PFSK-1 (cell line): ENCODE measurements at regions not wholly inside any gene's neighbourhood (a gene's known extent, or its start where the extent isn't known, plus 50 kb on each side); places are given as distances from the start of the nearest gene placed in this dataset.

Experiments used
- FOXP2 ChIP-seq: optimal IDR thresholded peaks from 2 replicates; pipeline ENCODE3; 2011; ENCODE audit warnings: borderline replicate concordance, control low read depth, inconsistent platforms; ENCODE audit not compliant: insufficient read depth; ENCODE audit errors: extremely low read length, extremely low read depth
- POLR2AphosphoS5 ChIP-seq: IDR thresholded peaks from 2 replicates; pipeline ENCODE4 v1.6.1; 2012; ENCODE audit warnings: low read depth, mild to moderate bottlenecking, control low read depth, low read length, moderate library complexity
- SIN3A ChIP-seq: IDR thresholded peaks from 2 replicates; pipeline ENCODE4 v1.6.1; 2012; ENCODE audit warnings: mild to moderate bottlenecking, low read length, moderate library complexity, borderline replicate concordance; ENCODE audit not compliant: insufficient read depth
- TAF1 ChIP-seq: IDR thresholded peaks from 2 replicates; pipeline ENCODE4 v1.6.1; 2012; ENCODE audit warnings: low read length, control low read depth, borderline replicate concordance; ENCODE audit not compliant: insufficient read depth
- TF ChIP-seq, protein P1 (sequence below), 2 experiments: IDR thresholded peaks; 2 replicates each; pipeline versions ENCODE4 v1.6.1 to v1.8.0; 2011 to 2012; ENCODE audit warnings: low read depth in 2 of 2, low read length in 2 of 2, control low read depth in 1 of 2, inconsistent platforms in 1 of 2, mild to moderate bottlenecking in 1 of 2, moderate library complexity in 1 of 2; ENCODE audit not compliant: insufficient read depth in 1 of 2

DNA sequence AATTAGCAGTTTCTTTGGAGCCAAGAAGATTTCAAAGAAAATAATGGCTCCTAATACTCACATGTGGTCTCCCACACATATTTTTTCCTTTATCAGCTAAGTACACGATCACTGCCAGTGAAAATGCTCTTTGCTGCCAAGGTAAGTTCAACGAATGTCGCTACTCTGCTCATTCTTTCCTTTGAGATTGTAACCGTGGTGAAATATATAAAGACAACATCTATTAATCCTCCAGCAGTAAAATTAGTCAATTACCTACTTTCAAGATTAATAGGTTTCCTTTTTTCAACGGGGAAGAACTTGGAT lies 672.2 kb downstream of the GATA3 start:
- TF ChIP-seq, protein P1, sequence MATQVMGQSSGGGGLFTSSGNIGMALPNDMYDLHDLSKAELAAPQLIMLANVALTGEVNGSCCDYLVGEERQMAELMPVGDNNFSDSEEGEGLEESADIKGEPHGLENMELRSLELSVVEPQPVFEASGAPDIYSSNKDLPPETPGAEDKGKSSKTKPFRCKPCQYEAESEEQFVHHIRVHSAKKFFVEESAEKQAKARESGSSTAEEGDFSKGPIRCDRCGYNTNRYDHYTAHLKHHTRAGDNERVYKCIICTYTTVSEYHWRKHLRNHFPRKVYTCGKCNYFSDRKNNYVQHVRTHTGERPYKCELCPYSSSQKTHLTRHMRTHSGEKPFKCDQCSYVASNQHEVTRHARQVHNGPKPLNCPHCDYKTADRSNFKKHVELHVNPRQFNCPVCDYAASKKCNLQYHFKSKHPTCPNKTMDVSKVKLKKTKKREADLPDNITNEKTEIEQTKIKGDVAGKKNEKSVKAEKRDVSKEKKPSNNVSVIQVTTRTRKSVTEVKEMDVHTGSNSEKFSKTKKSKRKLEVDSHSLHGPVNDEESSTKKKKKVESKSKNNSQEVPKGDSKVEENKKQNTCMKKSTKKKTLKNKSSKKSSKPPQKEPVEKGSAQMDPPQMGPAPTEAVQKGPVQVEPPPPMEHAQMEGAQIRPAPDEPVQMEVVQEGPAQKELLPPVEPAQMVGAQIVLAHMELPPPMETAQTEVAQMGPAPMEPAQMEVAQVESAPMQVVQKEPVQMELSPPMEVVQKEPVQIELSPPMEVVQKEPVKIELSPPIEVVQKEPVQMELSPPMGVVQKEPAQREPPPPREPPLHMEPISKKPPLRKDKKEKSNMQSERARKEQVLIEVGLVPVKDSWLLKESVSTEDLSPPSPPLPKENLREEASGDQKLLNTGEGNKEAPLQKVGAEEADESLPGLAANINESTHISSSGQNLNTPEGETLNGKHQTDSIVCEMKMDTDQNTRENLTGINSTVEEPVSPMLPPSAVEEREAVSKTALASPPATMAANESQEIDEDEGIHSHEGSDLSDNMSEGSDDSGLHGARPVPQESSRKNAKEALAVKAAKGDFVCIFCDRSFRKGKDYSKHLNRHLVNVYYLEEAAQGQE (IDR thresholded peaks at IDR 0.05; ENCODE audit: insufficient read depth in 1 of 2, low read depth in 2 of 2, low read length in 2 of 2), result no peak
- TF ChIP-seq TAF1 (no peak), FOXP2 (no peak), SIN3A (no peak), POLR2AphosphoS5 (no peak)

DNA sequence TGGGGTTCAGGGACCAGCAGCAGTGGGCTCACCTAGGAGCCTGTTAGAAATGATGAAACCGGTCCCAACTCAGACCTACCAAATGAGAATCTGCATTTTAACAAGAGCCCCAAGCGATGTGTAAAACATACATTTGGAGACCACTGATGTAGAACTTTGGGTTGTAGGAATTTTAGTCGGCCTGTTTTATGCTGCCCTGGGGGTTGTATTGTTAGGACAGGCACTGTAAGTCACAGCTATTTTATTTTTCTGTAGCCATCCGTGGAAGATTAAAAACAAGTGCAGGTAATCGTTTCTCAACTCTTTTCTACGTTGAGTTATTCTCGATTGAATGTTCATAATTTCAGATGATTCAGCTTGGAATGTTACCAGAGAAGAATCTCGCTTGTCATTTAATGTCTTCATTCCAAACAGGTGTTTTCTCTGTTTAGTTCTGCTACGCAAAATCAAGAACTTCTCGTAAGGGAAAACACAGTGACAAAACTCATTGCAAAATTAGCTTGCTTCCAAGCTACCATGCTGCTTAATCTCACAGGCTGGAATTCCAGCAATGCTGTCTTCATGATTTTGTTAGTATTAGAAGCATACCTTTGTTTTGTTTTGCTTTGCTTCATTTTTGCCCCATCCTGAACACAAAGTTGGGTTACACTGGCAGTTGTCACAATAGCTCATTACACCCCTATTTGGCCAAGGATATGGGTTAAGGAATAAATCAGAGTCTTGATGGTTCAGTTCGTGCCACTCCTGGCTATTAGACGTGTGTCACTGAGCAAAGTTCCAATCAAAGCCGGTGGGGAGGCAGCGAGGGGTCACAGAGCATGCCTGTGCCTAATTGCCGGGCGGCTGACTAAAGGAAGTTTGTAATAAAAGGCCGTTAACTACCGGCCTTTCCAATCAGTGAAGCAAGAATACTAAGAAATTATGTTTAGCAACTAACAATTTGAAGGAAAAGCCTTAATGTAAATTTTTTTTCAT lies 676.9 kb downstream of the GATA3 start:
- TF ChIP-seq POLR2AphosphoS5, result no peak
- TF ChIP-seq SIN3A, result no peak
- no peak for TF ChIP-seq TAF1
- TF ChIP-seq, protein P1 (IDR thresholded peaks at IDR 0.05; ENCODE audit: insufficient read depth in 1 of 2, low read depth in 2 of 2, low read length in 2 of 2), result no peak
- no peak for TF ChIP-seq FOXP2

DNA sequence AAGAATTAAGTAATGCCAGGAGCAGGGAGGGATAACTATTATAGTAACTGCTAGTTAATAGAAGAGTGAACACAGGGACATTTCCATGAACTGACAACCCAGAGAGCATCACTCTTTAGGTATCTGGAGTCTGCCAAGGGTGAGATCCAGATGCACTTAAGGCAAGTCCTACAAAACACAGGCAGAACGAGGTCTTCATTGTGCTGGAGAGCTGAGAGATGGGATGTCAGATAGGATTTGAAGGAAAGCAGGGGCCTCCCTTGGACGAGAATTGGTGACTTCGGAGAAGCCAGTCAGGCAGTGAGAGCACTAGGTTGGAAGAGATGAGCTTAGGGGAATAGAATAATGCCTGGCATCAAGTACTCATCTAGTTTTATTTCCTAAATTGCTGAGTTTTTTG lies 684.5 kb downstream of the GATA3 start:
- TF ChIP-seq TAF1 (no peak), SIN3A (no peak), FOXP2 (no peak)

DNA sequence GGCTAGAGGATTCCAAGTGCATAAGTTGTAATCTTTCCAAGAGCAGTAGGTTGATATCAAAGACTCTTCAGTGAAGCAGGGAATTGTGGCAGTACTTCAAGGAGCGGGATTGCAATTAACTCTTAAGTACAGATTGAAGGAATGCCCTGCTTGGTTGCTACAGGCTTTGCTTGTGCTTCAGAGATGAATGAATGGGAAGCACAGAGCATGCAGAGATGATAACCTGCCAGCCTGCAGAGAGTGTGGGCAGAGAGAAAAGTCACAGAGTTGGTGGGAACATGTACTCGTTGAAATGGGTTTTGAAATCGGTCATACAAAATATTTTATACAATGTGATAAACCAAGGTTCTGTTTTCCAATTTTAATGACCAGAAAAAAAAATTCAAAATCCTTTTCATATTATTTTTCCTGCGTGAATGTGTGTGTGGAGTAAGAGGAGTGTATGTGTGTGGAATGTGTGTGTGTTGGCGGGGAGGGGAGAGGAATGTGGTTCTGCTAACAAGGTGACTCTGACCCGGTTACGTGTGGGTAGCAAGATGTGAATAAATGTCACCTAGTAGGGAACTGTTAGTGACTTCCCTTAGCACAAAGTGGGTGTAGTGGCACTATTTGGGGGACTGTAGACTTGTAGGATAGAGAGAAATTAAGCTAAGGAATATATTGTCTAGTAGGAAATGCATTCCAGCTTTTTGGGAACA lies 697.8 kb downstream of the GATA3 start:
- TF ChIP-seq SIN3A (no peak), FOXP2 (no peak), POLR2AphosphoS5 (no peak), TAF1 (no peak)
- TF ChIP-seq, protein P1 (IDR thresholded peaks at IDR 0.05; ENCODE audit: insufficient read depth in 1 of 2, low read depth in 2 of 2, low read length in 2 of 2), result no peak

DNA sequence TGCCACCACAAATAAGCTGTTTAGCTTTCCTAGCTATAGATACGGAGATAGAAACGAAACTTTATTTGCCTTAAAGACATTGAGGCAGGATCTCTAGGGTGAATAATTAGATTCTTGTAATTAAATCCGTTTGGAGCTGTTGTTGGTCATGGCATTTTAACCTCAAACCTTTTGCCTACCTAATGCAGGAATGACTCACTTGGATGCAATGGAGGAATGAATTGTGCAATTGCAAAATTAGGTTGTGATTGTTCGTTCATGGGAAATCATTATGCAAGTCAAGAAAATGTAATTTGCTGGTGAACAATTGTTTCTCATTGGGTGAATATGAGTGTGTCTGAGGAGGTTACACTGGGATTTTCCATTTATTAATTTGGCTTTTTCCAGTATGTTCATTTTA lies 703.5 kb downstream of the GATA3 start:
- TF ChIP-seq POLR2AphosphoS5 (no peak), TAF1 (no peak), FOXP2 (no peak), SIN3A (no peak)
- TF ChIP-seq, protein P1 (IDR thresholded peaks at IDR 0.05; ENCODE audit: insufficient read depth in 1 of 2, low read depth in 2 of 2, low read length in 2 of 2), result no peak
